ENCODE measurements at regions not wholly inside any gene's neighbourhood (a gene's known extent, or its start where the extent isn't known, plus 50 kb on each side); places are given as distances from the start of the nearest gene placed in this dataset.
"Not testable (repeated sequence)": the region's sequence is repeated elsewhere in the genome, so short reads cannot be mapped to it uniquely, and the experiment has no call there.

DNA sequence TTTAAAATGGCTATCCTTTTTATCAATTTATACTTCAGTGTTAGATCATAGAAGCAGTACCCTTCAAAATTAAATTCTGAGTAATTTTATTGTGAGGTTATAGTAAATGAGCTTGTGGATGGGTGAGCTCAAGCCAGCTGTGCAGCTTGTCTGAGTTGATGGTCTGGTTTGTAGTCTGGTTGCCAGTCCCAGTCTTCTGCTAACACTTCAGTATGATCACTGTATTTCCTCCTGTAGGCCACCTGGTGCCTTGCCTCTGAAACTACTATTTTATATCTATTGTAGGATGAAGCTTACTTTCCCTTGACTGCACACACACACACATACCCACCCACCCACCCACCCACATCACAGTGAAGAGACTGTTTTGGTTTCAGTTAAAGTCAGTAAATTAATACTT is 496.4 kb downstream of the PCNX1 start:
- no peak for DNase-seq

DNA sequence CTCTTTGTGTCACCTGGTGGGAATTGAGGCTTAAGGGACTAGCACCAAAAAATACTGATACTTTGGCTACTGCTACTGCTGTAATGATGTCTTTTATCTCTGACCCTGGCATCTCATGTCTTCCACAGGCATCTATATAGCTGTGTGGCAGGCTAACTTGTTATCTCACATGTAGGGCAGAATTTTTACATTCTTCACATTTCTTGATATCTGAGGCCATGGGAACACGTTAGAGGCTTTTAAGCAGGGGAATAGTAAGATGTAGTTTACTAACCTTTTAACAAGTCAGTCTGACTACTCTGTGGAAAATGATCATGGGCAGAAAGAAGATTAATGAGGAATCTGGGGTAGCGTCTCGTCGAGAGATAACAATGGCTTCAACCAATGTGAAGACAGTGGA is 498.4 kb downstream of the PCNX1 start:
- no peak for DNase-seq

DNA sequence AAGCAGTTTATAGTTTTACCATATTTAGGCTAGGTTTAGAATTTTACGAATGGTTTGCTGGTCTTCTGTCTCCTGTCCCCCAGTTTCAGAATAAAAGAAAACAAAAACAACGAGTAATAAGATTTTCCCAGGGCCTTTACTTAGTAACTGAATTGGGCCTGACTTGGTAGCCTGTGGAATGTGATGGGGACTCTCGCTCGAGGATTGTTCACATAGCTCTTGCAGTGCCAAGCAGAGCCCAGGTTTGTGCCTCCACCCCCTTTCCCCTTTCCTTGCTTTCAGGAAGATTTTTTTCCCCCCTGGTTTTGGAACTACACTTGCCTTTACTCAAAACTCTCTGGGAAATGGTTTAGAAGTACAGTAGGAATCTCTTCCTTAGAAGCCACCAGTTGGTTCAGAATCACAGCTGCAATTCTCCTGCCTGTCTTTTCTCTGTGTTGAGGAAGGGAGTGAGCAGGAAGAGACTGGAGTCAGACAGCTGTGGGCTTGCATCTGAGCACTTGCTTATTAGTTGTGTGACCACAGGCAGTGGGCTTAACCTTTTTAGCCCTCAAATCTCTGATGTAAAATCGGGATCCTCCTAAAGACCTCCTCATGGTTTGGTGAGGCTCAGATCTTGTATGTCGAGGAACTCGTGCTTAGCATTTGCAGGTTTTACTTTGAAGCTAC is 501.2 kb downstream of the PCNX1 start:
- no peak for DNase-seq

DNA sequence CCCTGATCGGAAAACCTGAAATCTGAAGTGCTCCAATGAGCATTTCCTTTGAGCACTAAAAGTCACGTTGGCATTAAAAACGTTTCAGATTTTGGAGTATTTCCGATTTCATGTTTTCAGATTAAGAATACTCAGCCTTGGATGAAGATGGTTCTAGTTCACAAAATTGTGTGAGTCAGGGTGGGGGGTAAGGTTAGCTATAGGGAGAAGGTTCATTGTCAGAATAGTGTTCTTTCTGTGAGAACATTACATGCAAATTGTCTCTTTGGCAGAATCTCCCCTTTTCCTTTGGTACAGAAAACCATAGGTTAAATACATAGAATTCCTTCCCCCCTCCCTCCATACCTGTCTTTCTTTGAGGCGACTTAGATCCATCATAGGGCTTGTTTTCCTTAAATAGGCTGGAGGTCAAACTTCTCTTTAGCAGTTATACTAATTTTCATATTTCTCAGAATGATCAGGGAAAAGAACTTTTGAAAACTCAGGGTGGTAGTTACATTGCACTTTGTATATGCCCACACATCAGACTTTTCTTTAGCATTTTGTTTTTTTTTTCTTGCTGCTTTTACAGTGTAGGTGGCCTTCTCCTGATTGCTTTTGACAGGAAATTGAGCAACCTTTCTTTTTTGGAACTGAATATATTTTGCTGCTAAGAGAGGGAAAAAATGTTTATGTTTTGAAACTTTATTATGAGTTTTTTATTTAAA is 503.5 kb downstream of the PCNX1 start:
- no peak for DNase-seq

DNA sequence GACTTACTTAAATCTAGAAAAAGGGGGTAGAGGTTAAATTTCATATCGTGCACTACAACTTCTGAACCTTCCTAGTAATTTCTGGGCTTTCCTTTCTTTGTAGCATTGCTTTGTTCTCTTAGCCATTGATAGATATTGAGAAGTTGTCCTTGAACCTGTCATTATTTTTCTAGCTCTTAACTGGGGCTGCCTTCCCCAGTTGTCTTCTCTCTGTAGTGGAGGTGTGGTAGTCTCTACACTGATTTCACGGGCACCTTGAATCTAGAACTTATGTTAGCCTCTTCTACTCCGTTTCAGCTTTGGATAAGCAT is 504.0 kb downstream of the PCNX1 start:
- no peak for DNase-seq

DNA sequence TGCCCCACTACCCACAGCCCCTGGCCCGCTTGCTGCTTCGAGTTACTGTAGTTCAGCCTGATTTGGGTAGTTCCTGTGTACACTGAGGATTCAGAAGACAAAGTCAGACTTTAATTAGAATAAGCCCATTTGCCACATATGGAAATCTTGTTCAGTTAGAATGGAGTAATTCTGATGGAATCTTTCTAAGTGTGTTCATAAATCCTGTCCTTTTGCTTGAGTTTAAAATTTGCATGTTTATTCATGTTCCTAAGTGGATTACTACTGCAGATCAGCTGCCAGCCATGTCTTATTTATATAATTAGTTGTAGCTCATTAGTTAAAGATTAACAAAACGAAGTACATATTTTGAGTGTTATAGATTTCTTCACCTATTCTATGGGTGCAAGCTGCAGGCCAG is 504.5 kb downstream of the PCNX1 start:
- DNase-seq: no peak

DNA sequence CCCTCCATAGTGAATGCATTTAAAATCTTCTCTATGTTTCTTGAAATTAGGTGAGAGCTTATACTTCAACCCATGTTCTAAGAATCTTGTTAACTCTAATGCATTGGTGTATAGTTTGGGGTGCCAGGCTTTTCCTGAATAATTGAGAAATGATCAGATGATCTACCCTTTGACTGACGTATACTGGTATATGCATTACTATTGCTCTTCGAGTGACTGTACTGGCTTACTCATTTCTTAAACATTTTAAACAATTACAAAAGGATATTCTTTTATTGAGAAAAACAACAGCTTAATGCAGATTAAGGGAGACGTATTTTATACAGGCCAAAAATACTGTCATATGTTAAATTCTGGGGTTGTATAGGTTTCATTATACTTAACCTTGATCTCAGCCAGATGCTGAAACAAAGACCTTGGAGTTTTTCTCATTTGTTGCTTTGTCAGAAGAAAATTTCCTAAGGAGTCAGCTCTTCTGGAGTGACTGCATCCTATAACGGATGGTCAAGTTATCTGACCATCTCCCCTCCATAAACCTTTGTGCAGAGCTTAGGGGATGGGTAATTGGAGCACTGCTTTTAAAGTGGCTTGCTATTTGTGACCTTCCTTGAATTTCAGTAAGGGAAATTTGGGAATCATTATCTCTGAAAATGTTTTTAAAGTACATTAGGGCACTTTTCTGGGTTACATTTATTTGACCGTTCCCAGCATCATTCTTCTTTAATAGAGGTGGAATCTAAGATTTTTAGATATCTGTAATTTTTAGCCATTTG is 507.6 kb downstream of the PCNX1 start:
- DNase-seq: no peak

DNA sequence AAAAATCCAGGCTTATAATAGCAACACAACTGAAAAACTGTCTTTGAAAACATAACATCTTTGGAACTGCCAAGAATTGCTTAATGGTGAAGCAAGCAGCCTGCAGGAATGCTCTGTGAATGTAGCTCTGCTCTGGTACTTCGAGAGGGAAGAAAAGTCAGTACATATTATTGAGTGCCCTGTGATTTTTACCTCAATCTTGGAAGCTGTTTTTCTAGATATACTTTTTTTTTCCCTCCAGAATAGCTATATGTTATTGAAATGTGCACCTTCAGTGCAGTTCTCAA is 508.1 kb downstream of the PCNX1 start:
- no peak for DNase-seq

DNA sequence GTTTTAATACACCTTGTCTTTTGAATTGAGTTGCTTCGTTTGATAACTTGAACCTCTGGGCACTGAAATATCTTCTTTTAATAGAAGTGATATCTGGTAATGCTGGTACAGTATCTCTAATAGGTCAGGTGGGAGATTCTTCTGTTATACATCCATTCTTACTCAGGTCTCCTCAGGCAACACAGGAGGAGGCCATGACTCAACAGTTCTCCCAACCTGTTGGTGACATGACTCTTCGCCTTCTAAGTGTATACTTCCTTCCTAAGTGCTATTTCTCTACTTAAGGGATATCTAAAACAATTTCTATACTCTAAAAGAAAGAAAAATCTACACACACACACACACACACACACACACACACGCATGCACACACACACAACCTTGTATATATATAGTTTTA is 509.1 kb downstream of the PCNX1 start:
- no peak for DNase-seq

DNA sequence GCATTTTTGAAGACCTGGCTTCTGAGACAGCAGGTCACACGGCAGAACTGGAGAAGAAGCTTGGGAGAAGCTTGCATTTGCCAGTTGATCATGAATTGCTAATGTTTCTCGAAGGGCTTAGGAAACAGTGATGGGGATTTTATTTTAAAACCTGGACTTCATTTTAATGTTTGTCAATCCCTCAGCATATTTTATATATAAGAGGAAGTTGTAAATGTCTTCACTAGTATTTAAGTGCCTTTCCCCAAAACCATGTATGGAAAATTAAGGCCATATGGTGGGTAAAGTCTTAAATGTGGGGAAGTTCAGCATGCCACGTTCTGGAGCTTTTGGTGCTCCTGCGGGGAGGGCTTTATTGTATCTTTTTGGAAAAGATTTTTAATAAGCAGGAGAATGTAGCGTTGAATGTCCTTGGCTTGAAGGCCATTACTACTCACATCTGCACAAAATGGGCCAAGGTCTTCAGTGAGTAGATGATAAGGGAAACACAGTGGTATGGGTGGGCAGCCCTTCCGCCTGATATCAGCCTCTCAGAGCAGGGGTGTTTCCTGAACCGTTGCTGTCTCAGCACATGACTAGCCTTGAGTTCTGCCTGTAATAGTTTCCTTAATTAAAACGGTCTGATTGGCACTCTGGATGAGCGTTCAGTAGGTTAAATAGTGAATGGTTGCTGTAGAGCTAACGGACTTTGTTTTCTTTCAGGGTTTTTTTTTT is 511.4 kb downstream of the PCNX1 start:
- DNase-seq: no peak

DNA sequence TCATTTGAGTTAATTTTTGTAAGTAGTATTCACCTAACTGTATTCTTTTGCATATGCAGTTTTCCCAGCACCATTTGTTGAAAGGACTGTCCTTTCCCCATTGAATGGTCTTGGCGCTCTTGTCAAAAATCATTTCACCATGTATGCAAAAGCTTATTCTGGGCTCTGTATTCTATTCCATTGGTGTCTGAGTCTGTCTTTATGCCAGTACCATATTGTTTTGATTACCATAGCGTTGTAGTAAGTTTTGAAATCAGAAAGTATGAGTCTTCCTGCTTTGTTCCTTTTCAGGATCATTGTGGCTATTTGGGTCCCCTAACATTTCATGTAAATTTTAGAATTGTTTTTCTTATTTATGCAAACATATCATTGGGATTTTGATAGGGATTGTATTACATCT is 508.7 kb upstream of the RGS6 start:
- DNase-seq: no peak

DNA sequence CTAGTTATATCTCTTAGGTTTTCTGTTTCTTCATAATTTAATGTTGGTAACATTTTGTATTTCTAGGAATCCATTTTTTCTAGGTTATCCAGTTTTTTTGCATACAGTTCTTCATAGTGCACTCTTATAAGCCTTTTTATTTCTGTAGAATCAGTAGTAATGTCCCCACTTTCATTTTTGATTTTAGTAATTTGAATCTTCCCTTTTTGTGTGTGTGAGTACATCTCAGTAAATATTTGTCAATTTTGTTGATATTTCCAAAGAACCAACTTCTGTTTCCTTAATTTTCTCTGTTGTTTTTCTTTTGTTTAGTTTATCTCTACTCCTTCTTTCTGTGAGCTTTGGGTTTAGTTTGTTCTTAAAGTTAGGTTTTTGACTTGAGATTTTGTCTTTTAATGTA is 507.3 kb upstream of the RGS6 start:
- DNase-seq: no peak

DNA sequence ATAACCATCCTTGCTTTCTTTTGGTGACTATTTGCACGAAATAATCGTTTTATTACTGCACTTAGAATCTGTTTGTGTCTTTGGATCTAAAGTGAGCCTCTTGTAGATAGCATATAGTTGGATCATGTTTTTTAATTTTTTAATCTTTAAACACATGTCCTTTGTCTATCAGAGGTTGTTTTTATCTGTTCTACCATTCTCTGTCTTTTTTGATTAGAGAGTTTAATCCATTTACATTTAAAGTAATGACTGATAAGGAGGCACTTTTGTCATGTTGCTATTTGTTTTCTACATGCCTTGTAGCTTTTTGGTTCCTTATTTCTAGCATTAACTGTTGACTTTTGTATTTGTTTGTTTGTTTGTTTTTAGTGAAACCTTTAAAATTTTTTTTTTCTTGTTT is 506.2 kb upstream of the RGS6 start:
- no peak for DNase-seq

DNA sequence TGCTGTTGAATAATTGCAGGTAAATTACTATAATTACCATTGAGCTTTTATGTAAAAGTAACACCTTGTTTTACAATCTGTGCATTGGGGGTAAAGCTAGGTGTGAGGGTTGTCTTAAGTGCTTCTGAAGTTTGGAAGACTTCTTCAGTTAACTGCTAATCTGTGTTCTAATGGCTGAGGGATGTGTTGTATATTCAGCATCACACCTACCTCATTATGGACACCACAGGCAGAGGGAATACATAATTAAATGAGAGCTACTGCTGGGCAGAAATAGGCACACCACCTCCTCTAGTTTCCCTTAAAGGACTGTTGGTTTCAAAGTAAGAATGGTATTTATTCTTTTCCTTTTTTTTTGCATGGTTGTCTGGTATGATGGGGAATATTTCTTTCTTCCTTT is 502.3 kb upstream of the RGS6 start:
- no peak for DNase-seq

DNA sequence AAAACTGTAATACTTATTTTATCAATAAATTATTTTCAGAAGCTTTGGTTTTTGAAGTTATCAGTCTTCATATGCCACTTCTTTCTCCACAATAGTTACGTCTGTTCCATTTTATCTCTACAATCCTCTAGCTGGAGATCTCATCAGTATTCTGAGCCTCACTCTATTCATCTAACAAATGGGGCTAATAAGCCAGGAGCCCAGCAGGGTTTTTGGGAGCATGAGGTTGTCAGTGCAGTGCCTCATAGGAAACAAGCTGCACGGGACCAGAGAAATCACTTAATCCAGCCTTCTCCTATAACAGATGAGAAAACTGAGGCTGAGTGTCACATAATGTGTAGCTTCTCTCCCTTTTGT is 501.9 kb upstream of the RGS6 start:
- DNase-seq: no peak

DNA sequence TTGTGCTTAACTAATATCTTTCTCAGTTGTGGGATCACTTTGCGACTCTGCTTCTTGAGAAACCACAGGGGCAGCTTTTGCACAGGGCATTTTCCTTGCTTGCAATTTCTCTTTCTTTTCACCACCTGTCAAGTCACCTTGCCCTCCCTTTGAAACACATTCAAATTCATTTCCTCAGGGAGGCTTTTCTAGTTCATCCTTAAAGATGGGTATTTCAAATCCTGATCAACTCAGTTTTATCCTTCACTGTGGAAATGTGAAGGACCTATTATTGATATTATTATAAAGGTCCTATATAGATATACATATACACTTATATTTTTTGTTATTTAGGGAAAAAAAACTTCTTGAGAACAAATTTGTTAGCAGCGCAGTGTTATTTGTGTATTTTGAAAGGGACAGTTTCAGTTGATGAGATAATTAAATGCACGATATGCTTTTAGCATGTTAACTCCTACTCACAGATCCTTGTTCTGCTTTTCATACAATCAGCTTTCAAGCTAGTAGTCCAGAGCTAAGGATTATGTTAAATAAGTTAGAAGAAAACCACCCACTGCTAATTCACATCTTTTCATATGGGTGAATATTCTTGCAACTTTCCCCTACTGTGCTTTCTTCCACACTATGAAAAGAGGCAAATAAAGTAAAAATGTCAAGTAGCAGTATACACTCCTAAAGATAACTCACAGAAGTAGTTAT is 501.4 kb upstream of the RGS6 start:
- no peak for DNase-seq

DNA sequence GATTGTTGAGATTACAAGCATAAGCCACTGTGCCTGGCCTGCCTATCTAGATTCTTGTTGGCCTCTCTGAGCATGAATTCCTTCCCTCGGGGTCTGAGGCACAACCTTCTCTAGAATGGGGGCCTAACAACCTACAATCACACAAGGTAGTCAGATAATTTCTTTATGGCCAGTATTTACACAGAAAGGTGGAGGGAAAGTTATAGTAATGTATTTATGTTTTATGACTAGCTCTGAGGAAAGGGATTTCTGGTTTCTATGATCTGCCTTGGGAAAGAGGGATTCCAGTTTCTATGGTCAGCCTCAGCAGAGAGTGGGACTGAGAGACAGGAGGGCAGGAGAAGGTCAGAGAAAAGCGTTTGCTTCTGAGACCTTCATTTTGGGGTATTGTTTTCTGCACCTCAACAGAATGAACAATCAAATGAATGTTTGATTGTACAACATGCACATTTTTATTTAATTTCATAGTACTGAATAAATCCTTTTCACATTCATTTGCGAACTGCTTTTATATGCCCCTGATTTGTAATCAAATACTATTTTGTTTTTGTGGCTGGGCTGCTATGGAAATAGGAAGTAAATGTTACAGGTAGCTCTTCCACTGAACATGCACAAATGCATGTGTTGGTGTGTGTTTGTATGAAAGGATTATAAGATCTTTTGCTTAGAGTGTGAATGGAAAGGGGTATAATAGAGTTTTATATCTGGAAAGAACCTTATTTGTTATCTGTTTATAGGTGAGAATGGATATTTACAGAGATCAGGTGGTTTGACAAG is 499.7 kb upstream of the RGS6 start:
- DNase-seq: no peak

DNA sequence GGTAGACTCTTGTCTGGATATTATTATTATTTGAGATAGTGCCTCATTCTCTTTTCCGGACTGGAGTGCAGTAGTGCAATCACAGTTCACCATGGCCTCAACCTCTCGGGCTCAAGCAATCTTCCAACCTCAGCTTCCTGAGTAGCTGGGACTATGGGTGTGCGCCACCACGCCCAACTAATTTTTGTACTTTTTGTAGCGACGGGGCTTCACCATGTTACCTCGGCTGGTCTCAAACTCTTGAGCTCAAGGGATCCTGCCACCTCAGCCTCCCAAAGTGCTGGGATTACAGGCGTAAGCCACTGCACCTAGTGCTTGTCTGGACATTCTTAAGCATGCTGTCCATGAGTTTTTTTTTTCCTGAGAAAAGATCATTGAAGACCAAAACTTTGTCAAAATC is 498.9 kb upstream of the RGS6 start:
- DNase-seq: no peak

DNA sequence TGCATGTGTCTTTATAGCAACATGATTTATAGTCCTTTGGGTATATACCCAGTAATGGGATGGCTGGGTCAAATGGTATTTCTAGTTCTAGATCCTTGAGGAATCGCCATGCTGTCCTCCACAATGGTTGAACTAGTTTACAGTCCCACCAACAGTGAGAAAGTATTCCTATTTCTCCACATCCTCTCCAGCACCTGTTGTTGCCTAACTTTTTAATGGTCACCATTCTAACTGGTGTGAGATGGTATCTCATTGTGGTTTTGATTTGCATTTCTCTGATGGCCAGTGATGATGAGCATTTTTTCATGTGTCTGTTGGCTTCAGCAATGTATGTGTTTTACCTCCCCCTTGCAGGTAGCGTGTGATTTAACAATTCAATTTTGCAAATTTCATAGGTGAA is 496.6 kb upstream of the RGS6 start:
- DNase-seq: not testable (repeated sequence)

DNA sequence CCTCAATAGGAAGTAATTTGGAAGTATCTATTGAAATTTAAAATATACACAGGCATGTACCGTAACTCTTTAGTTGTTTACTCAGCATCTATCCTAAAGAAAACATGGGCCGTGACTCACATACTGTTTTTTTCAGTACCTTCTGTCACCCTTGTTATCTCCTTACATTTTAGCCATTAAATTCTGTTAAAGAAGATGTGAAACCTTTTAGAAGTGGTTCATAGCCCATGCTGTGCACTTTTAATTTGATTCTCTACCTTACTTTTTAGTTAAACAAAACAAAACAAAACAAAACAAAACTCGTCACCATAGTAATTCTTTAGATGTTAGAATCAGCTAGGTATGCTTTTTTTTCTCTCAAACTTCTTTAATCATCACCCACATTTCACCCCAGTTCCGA is 494.4 kb upstream of the RGS6 start:
- no peak for DNase-seq

DNA sequence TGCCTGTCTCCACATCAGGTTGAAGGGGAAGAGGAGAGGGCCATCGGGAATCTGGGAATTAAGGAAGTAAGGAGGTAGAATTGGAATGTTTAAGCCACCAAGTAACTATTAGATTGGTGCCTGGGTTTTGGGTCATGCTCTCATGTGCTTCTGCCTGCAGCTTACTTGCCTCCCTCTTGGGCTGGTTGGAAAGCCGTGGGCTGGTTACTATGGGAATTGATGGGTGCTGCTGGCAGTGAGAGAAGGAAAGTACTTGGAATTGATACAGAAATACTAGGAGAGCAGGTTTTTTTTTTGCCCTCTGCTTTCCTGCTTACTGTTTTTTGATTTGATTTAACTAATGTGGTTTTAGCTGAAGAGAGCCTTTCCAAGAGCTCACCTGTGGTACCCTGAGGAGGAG is 493.5 kb upstream of the RGS6 start:
- no peak for DNase-seq

DNA sequence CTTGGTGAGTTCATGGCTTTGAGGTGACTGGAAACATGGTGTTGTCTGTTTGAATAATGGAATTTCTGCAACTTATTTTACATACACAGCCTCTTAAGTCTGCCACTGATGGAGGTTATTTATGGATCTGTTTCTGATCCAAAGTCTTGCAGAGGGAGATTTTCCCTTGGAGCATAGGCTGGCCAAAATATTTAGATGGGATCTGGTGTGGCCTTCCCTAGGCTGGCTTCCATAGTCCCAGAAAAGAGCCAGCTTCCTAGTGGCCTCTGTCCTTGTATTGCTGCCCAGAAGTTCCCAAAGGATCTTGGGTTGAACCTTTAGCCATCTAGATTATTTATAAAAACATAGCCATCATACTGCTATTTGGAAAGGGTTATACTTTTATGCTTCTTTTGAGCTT is 491.1 kb upstream of the RGS6 start:
- no peak for DNase-seq
